H9 (cell line): ENCODE measurements at regions not wholly inside any gene's neighbourhood (a gene's known extent, or its start where the extent isn't known, plus 50 kb on each side); places are given as distances from the start of the nearest gene placed in this dataset.

Experiments used
- DNase-seq: peaks from one replicate; pipeline ENCODE4 v3.0.0-alpha.2; 2017
- H2AFZ ChIP-seq: one replicate; pipeline ENCODE4 v1.6.1; 2013; ENCODE audit warnings: mild to moderate bottlenecking, low read length, control low read depth, moderate library complexity
- H2AK5ac ChIP-seq: 2 replicates; pipeline ENCODE4 v1.6.1; 2013; ENCODE audit warnings: low read length, control low read depth, mixed read lengths; ENCODE audit not compliant: insufficient read length
- H2BK120ac ChIP-seq: one replicate; pipeline ENCODE4 v1.6.1; 2013; ENCODE audit warnings: low read depth, mild to moderate bottlenecking, low read length, control low read depth, inconsistent platforms; ENCODE audit not compliant: poor library complexity, severe bottlenecking
- H2BK12ac ChIP-seq: 2 replicates; pipeline ENCODE4 v1.6.1; 2013; ENCODE audit warnings: low read length, control low read depth, mixed read lengths, low read depth; ENCODE audit not compliant: insufficient read length
- H2BK15ac ChIP-seq: 2 replicates; pipeline ENCODE4 v1.6.1; 2013; ENCODE audit warnings: low read depth, low read length, control low read depth
- H2BK20ac ChIP-seq: one replicate; pipeline ENCODE4 v1.6.1; 2013; ENCODE audit warnings: low read depth, mild to moderate bottlenecking, low read length, control low read depth, inconsistent platforms; ENCODE audit not compliant: poor library complexity, severe bottlenecking
- H2BK5ac ChIP-seq: 2 replicates; pipeline ENCODE4 v1.6.1; 2013; ENCODE audit warnings: low read length, control low read depth, mixed read lengths; ENCODE audit not compliant: insufficient read length
- H3K14ac ChIP-seq: 2 replicates; pipeline ENCODE4 v1.6.1; 2013; ENCODE audit warnings: low read length, control low read depth; ENCODE audit not compliant: insufficient read depth
- H3K18ac ChIP-seq: 2 replicates; pipeline ENCODE4 v1.6.1; 2013; ENCODE audit warnings: low read depth, mild to moderate bottlenecking, mixed read lengths, low read length, control low read depth; ENCODE audit not compliant: insufficient read length
- H3K23ac ChIP-seq: 2 replicates; pipeline ENCODE4 v1.6.1; 2013; ENCODE audit warnings: low read length, control low read depth, mixed read lengths, low read depth; ENCODE audit not compliant: insufficient read length
- H3K23me2 ChIP-seq: 2 replicates; pipeline ENCODE4 v1.6.1; 2013; ENCODE audit warnings: low read depth, mild to moderate bottlenecking, mixed read lengths, low read length, control low read depth; ENCODE audit not compliant: insufficient read length, poor library complexity, severe bottlenecking
- H3K27ac ChIP-seq: 2 replicates; pipeline ENCODE4 v1.5.1; 2013; ENCODE audit warnings: low read length, control low read depth, mixed read lengths, low read depth; ENCODE audit not compliant: insufficient read length
- H3K27me3 ChIP-seq: 2 replicates; pipeline ENCODE4 v1.6.1; 2013; ENCODE audit warnings: low read length, control low read depth, inconsistent platforms; ENCODE audit not compliant: insufficient read depth
- H3K4ac ChIP-seq: 2 replicates; pipeline ENCODE4 v1.6.1; 2013; ENCODE audit warnings: low read depth, mild to moderate bottlenecking, control low read depth, inconsistent platforms, low read length, moderate library complexity
- H3K4me1 ChIP-seq: 2 replicates; pipeline ENCODE4 v1.6.1; 2013; ENCODE audit warnings: low read length, control low read depth, inconsistent platforms; ENCODE audit not compliant: insufficient read depth
- H3K4me2 ChIP-seq: 2 replicates; pipeline ENCODE4 v1.6.1; 2013; ENCODE audit warnings: low read length, control low read depth, mixed read lengths; ENCODE audit not compliant: insufficient read length, insufficient read depth
- H3K56ac ChIP-seq: 2 replicates; pipeline ENCODE4 v1.6.1; 2013; ENCODE audit warnings: low read depth, mild to moderate bottlenecking, mixed read lengths, low read length, control low read depth; ENCODE audit not compliant: insufficient read length
- H3K79me1 ChIP-seq: 2 replicates; pipeline ENCODE4 v1.6.1; 2013; ENCODE audit warnings: low read depth, mild to moderate bottlenecking, moderate library complexity, low read length, control low read depth, inconsistent platforms; ENCODE audit not compliant: insufficient read depth, poor library complexity, severe bottlenecking
- H3K79me2 ChIP-seq: 2 replicates; pipeline ENCODE4 v1.6.1; 2013; ENCODE audit warnings: low read length, control low read depth, inconsistent platforms; ENCODE audit not compliant: insufficient read depth
- H3K9ac ChIP-seq: 2 replicates; pipeline ENCODE4 v1.6.1; 2013; ENCODE audit warnings: low read length, control low read depth, mixed read lengths; ENCODE audit not compliant: insufficient read length; ENCODE audit errors: extremely low read depth
- H3K9me3 ChIP-seq: one replicate; pipeline ENCODE4 v1.6.1; 2013; ENCODE audit warnings: low read depth, low read length, inconsistent platforms; ENCODE audit not compliant: control insufficient read depth
- H3T11ph ChIP-seq: one replicate; pipeline ENCODE4 v1.6.1; 2013; ENCODE audit warnings: mild to moderate bottlenecking, low read length, control low read depth, inconsistent platforms
- H4K20me1 ChIP-seq: one replicate; pipeline ENCODE4 v1.6.1; 2013; ENCODE audit not compliant: control insufficient read depth, insufficient read length, insufficient read depth
- H4K5ac ChIP-seq: 2 replicates; pipeline ENCODE4 v1.6.1; 2013; ENCODE audit warnings: low read depth, mild to moderate bottlenecking, mixed read lengths, low read length, control low read depth; ENCODE audit not compliant: insufficient read length
- H4K8ac ChIP-seq: replicated peaks from 2 replicates; pipeline ENCODE4 v1.6.1; 2013; ENCODE audit warnings: low read length, control low read depth, mixed read lengths, low read depth; ENCODE audit not compliant: insufficient read length
- H4K91ac ChIP-seq: 2 replicates; pipeline ENCODE4 v1.6.1; 2013; ENCODE audit warnings: low read depth, mild to moderate bottlenecking, moderate library complexity, mixed read lengths, low read length, control low read depth; ENCODE audit not compliant: insufficient read length
- H3K27ac Mint-ChIP-seq, 3 experiments: 2 replicates in 2 of 3; 3 replicates in 1 of 3; pipeline ENCODE4 v1.8.0; 2020 to 2021; ENCODE audit warnings: mixed read lengths in 3 of 3, mild to moderate bottlenecking in 1 of 3, moderate library complexity in 1 of 3
- H3K27me3 Mint-ChIP-seq: 2 replicates; pipeline ENCODE4 v1.8.0; 2021; ENCODE audit warnings: low read depth, mild to moderate bottlenecking, moderate library complexity, mixed read lengths
- H3K36me3 Mint-ChIP-seq, 3 experiments: 2 replicates in 2 of 3; 3 replicates in 1 of 3; pipeline ENCODE4 v1.8.0; 2020 to 2021; ENCODE audit warnings: low read depth in 3 of 3, mixed read lengths in 3 of 3; ENCODE audit not compliant: insufficient read depth in 1 of 3
- H3K4me1 Mint-ChIP-seq, 2 experiments: 2 replicates each; pipeline ENCODE4 v1.8.0; 2020; ENCODE audit warnings: mixed read lengths in 2 of 2
- H3K4me3 Mint-ChIP-seq, 2 experiments: 2 replicates in 1 of 2; 3 replicates in 1 of 2; pipeline ENCODE4 v1.8.0; 2020 to 2021; ENCODE audit warnings: mild to moderate bottlenecking in 2 of 2, mixed read lengths in 2 of 2, moderate library complexity in 1 of 2
- H3K9me3 Mint-ChIP-seq, 2 experiments: 2 replicates in 1 of 2; 3 replicates in 1 of 2; pipeline ENCODE4 v1.8.0; 2020; ENCODE audit warnings: mild to moderate bottlenecking in 2 of 2, mixed read lengths in 2 of 2, moderate library complexity in 1 of 2
- WGBS: extraction: QIAGEN DNeasy Blood & Tissue Kit; methylation state at CpG from one replicate; pipeline ENCODE4 v1.1.7; 2013; ENCODE audit warnings: missing lambda C conversion rate, low lambda C conversion rate, mixed read lengths; ENCODE audit not compliant: insufficient read length; ENCODE audit errors: extremely low coverage; 5-methylcytosine and 5-hydroxymethylcytosine counted together
- TF ChIP-seq, protein P1 (sequence below): fragments of 200-600 bp; sonication (generic); conservative IDR thresholded peaks from 3 replicates; pipeline ENCODE4 v1.8.0; 2021; ENCODE audit warnings: antibody characterized with exemption, mild to moderate bottlenecking

- no peaks in the 10 kb centered on the region for H3K27me3 ChIP-seq
- peaks cover 0 to 12% (median 4%) of the 10 kb centered on the region in 3 experiments; a peak in 4 of 7 replicates for H3K36me3 Mint-ChIP-seq
- no peaks in the 10 kb centered on the region for H3K79me1 ChIP-seq
- H2BK12ac ChIP-seq: no peak overlapping the region
- no peak for DNase-seq
- no peaks in the 10 kb centered on the region for H4K20me1 ChIP-seq
- H2BK120ac ChIP-seq: no peak overlapping the region
- no CpG with 5 or more reads among the region's 3 CpGs for WGBS
- no peaks in the 10 kb centered on the region for H3K4me1 ChIP-seq
- TF ChIP-seq, protein P1, sequence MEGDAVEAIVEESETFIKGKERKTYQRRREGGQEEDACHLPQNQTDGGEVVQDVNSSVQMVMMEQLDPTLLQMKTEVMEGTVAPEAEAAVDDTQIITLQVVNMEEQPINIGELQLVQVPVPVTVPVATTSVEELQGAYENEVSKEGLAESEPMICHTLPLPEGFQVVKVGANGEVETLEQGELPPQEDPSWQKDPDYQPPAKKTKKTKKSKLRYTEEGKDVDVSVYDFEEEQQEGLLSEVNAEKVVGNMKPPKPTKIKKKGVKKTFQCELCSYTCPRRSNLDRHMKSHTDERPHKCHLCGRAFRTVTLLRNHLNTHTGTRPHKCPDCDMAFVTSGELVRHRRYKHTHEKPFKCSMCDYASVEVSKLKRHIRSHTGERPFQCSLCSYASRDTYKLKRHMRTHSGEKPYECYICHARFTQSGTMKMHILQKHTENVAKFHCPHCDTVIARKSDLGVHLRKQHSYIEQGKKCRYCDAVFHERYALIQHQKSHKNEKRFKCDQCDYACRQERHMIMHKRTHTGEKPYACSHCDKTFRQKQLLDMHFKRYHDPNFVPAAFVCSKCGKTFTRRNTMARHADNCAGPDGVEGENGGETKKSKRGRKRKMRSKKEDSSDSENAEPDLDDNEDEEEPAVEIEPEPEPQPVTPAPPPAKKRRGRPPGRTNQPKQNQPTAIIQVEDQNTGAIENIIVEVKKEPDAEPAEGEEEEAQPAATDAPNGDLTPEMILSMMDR: no peak
- H3K4me2 ChIP-seq: no peak overlapping the region
- no peak overlapping the region for H4K5ac ChIP-seq
- H2AFZ ChIP-seq: no peak overlapping the region
- no peak overlapping the region for H4K91ac ChIP-seq
- no peak overlapping the region for H3K9ac ChIP-seq
- no peaks in the 10 kb centered on the region for H3K79me2 ChIP-seq
- H2BK5ac ChIP-seq: no peak overlapping the region
- no peak overlapping the region for H2BK20ac ChIP-seq
- no peaks in the 10 kb centered on the region for H3K27me3 Mint-ChIP-seq
- H3K27ac ChIP-seq: no peak overlapping the region
- H3K18ac ChIP-seq: no peak overlapping the region
- no peak overlapping the region for H3K23ac ChIP-seq
- H3K4ac ChIP-seq: no peak overlapping the region
- no peak overlapping the region for H2BK15ac ChIP-seq
- no peak overlapping the region for H3T11ph ChIP-seq
- no peaks in the 10 kb centered on the region for H3K4me1 Mint-ChIP-seq
- no peaks in the 10 kb centered on the region for H3K9me3 ChIP-seq
- H3K27ac Mint-ChIP-seq: no peak overlapping the region
- no peak overlapping the region for H2AK5ac ChIP-seq
- H3K4me3 Mint-ChIP-seq: no peak overlapping the region
- H3K14ac ChIP-seq: no peak overlapping the region
- no peak overlapping the region for H3K56ac ChIP-seq
- H4K8ac ChIP-seq: no peak overlapping the region
- peaks cover 16 to 22% of the 10 kb centered on the region in 2 experiments for H3K9me3 Mint-ChIP-seq
- no peaks in the 10 kb centered on the region for H3K23me2 ChIP-seq
Observed at GRCh38 chr3:135878501-135878900, 87.0 kb upstream of the PPP2R3A start.
